ENCODE measurements at regions not wholly inside any gene's neighbourhood (a gene's known extent, or its start where the extent isn't known, plus 50 kb on each side); places are given as distances from the start of the nearest gene placed in this dataset.

GRCh38 chr7:67950321-67951083 lies 953.9 kb downstream of the TYW1 start:
- Mint-ChIP-seq H3K27ac (no peak overlapping the region), H3K4me1 (ENCODE audit: low read depth) (no peaks in the 10 kb centered on the region), H3K4me3 (no peak overlapping the region), H3K9me3 (peaks cover 4 to 9% of the 10 kb centered on the region in 2 donors), H3K27me3 (ENCODE audit: low read depth) (no peaks in the 10 kb centered on the region), H3K36me3 (ENCODE audit: insufficient read depth in 2 of 2) (peaks cover 0 to 1% of the 10 kb centered on the region in 2 donors)
- ATAC-seq (replicated peaks in 1 of 2) (no peak), DNase-seq (no peak)

- no peak overlapping the region for H3K4me3 Mint-ChIP-seq
- H3K27me3 Mint-ChIP-seq (ENCODE audit: low read depth), result no peaks in the 10 kb centered on the region
- DNase-seq (no peak), ATAC-seq (replicated peaks in 1 of 2) (no peak)
- H3K4me1 Mint-ChIP-seq (ENCODE audit: low read depth), result no peaks in the 10 kb centered on the region
- peaks cover 15% of the 10 kb centered on the region in 2 donors for H3K9me3 Mint-ChIP-seq
- peaks cover 0 to 3% of the 10 kb centered on the region in 2 donors for H3K36me3 Mint-ChIP-seq (ENCODE audit: insufficient read depth in 2 of 2)
- H3K27ac Mint-ChIP-seq, result no peak overlapping the region
Measured at GRCh38 chr7:67955061-67955460, 958.4 kb downstream of the TYW1 start.

GRCh38 chr7:67962863-67963262 lies 966.2 kb downstream of the TYW1 start:
- H3K4me1 Mint-ChIP-seq (ENCODE audit: low read depth), result no peaks in the 10 kb centered on the region
- DNase-seq (no peak), ATAC-seq (replicated peaks in 1 of 2) (no peak)
- H3K4me3 Mint-ChIP-seq, result no peak overlapping the region
- H3K9me3 Mint-ChIP-seq, result peaks cover 9 to 11% of the 10 kb centered on the region in 2 donors
- no peaks in the 10 kb centered on the region for H3K27me3 Mint-ChIP-seq (ENCODE audit: low read depth)
- H3K27ac Mint-ChIP-seq, result no peak overlapping the region
- H3K36me3 Mint-ChIP-seq (ENCODE audit: insufficient read depth in 2 of 2), result peaks cover 0 to 5% of the 10 kb centered on the region in 2 donors

- Mint-ChIP-seq H3K4me1 (ENCODE audit: low read depth) (no peaks in the 10 kb centered on the region), H3K9me3 (peaks cover 4 to 5% of the 10 kb centered on the region in 2 donors), H3K27ac (no peak overlapping the region), H3K4me3 (no peak overlapping the region), H3K36me3 (ENCODE audit: insufficient read depth in 2 of 2) (no peaks in the 10 kb centered on the region), H3K27me3 (ENCODE audit: low read depth) (no peaks in the 10 kb centered on the region)
- DNase-seq, result no peak
- no peak for ATAC-seq (replicated peaks in 1 of 2)
Measured at GRCh38 chr7:67976490-67976889, 979.9 kb downstream of the TYW1 start.

GRCh38 chr7:67983486-67983885 lies 986.9 kb downstream of the TYW1 start:
- Mint-ChIP-seq H3K36me3 (ENCODE audit: insufficient read depth in 2 of 2) (no peaks in the 10 kb centered on the region), H3K27me3 (ENCODE audit: low read depth) (no peaks in the 10 kb centered on the region), H3K27ac (no peak overlapping the region), H3K9me3 (peaks cover 5 to 9% of the 10 kb centered on the region in 2 donors), H3K4me1 (ENCODE audit: low read depth) (no peaks in the 10 kb centered on the region), H3K4me3 (no peak overlapping the region)
- no peak for ATAC-seq (replicated peaks in 1 of 2)
- no peak for DNase-seq

GRCh38 chr7:67984326-67984725 lies 987.7 kb downstream of the TYW1 start:
- H3K27ac Mint-ChIP-seq, result no peak overlapping the region
- H3K4me3 Mint-ChIP-seq, result no peak overlapping the region
- ATAC-seq (replicated peaks in 1 of 2) (no peak), DNase-seq (no peak)
- no peaks in the 10 kb centered on the region for H3K4me1 Mint-ChIP-seq (ENCODE audit: low read depth)
- H3K9me3 Mint-ChIP-seq, result peaks cover 5 to 9% of the 10 kb centered on the region in 2 donors
- H3K36me3 Mint-ChIP-seq (ENCODE audit: insufficient read depth in 2 of 2), result no peaks in the 10 kb centered on the region
- no peaks in the 10 kb centered on the region for H3K27me3 Mint-ChIP-seq (ENCODE audit: low read depth)

GRCh38 chr7:67989142-67989541 lies 992.5 kb downstream of the TYW1 start:
- DNase-seq (no peak), ATAC-seq (replicated peaks in 1 of 2) (no peak)
- no peaks in the 10 kb centered on the region for H3K4me1 Mint-ChIP-seq (ENCODE audit: low read depth)
- no peaks in the 10 kb centered on the region for H3K27me3 Mint-ChIP-seq (ENCODE audit: low read depth)
- no peak overlapping the region for H3K4me3 Mint-ChIP-seq
- peaks cover 0 to 6% of the 10 kb centered on the region in 2 donors for H3K36me3 Mint-ChIP-seq (ENCODE audit: insufficient read depth in 2 of 2)
- peaks cover 2 to 4% of the 10 kb centered on the region in 2 donors for H3K9me3 Mint-ChIP-seq
- H3K27ac Mint-ChIP-seq, result no peak overlapping the region

GRCh38 chr7:67990003-67990402 lies 993.4 kb downstream of the TYW1 start:
- Mint-ChIP-seq H3K4me1 (ENCODE audit: low read depth) (no peaks in the 10 kb centered on the region), H3K27ac (no peak overlapping the region), H3K36me3 (ENCODE audit: insufficient read depth in 2 of 2) (peaks cover 0 to 6% of the 10 kb centered on the region in 2 donors), H3K4me3 (no peak overlapping the region), H3K9me3 (peaks cover 0 to 4% of the 10 kb centered on the region in 2 donors), H3K27me3 (ENCODE audit: low read depth) (no peaks in the 10 kb centered on the region)
- DNase-seq, result no peak
- no peak for ATAC-seq (replicated peaks in 1 of 2)

GRCh38 chr7:67990716-67991115 lies 994.1 kb downstream of the TYW1 start:
- Mint-ChIP-seq H3K27me3 (ENCODE audit: low read depth) (no peaks in the 10 kb centered on the region), H3K36me3 (ENCODE audit: insufficient read depth in 2 of 2) (peaks cover 0 to 6% of the 10 kb centered on the region in 2 donors), H3K9me3 (peaks cover 0 to 4% of the 10 kb centered on the region in 2 donors), H3K4me3 (no peak overlapping the region), H3K27ac (no peak overlapping the region), H3K4me1 (ENCODE audit: low read depth) (no peaks in the 10 kb centered on the region)
- no peak for ATAC-seq (replicated peaks in 1 of 2)
- no peak for DNase-seq

GRCh38 chr7:67992287-67992686 lies 995.7 kb downstream of the TYW1 start:
- DNase-seq (no peak), ATAC-seq (replicated peaks in 1 of 2) (no peak)
- Mint-ChIP-seq H3K27ac (no peak overlapping the region), H3K4me1 (ENCODE audit: low read depth) (no peaks in the 10 kb centered on the region), H3K36me3 (ENCODE audit: insufficient read depth in 2 of 2) (peaks cover 0 to 6% of the 10 kb centered on the region in 2 donors), H3K27me3 (ENCODE audit: low read depth) (no peaks in the 10 kb centered on the region), H3K4me3 (no peak overlapping the region), H3K9me3 (peaks cover 0 to 4% of the 10 kb centered on the region in 2 donors)

- ATAC-seq (replicated peaks in 1 of 2), result no peak
- Mint-ChIP-seq H3K27me3 (ENCODE audit: low read depth) (no peaks in the 10 kb centered on the region), H3K4me3 (no peak overlapping the region), H3K36me3 (ENCODE audit: insufficient read depth in 2 of 2) (no peaks in the 10 kb centered on the region), H3K4me1 (ENCODE audit: low read depth) (no peaks in the 10 kb centered on the region), H3K9me3 (peaks cover 3 to 10% of the 10 kb centered on the region in 2 donors), H3K27ac (no peak overlapping the region)
- no peak for DNase-seq
Measured at GRCh38 chr7:68005992-68006391, 1009.4 kb downstream of the TYW1 start.

GRCh38 chr7:68006619-68007018 lies 1010.0 kb downstream of the TYW1 start:
- no peak for ATAC-seq (replicated peaks in 1 of 2)
- Mint-ChIP-seq H3K36me3 (ENCODE audit: insufficient read depth in 2 of 2) (no peaks in the 10 kb centered on the region), H3K4me1 (ENCODE audit: low read depth) (no peaks in the 10 kb centered on the region), H3K4me3 (no peak overlapping the region), H3K9me3 (peaks cover 3 to 13% of the 10 kb centered on the region in 2 donors), H3K27ac (no peak overlapping the region), H3K27me3 (ENCODE audit: low read depth) (no peaks in the 10 kb centered on the region)
- DNase-seq, result no peak

- DNase-seq (no peak), ATAC-seq (replicated peaks in 1 of 2) (no peak)
- no peak overlapping the region for H3K27ac Mint-ChIP-seq
- H3K4me3 Mint-ChIP-seq, result no peak overlapping the region
- H3K27me3 Mint-ChIP-seq (ENCODE audit: low read depth), result no peaks in the 10 kb centered on the region
- peaks cover 0 to 5% of the 10 kb centered on the region in 2 donors for H3K9me3 Mint-ChIP-seq
- H3K36me3 Mint-ChIP-seq (ENCODE audit: insufficient read depth in 2 of 2), result no peaks in the 10 kb centered on the region
- H3K4me1 Mint-ChIP-seq (ENCODE audit: low read depth), result no peaks in the 10 kb centered on the region
Measured at GRCh38 chr7:68009716-68010115, 1013.1 kb downstream of the TYW1 start.

Data from activated T-cell treated with anti-CD3 and anti-CD28 coated beads, Interleukin-2, amount 50 U/mL, for 72 hours (primary cell).